K562 (cell line): ENCODE measurements at regions not wholly inside any gene's neighbourhood (a gene's known extent, or its start where the extent isn't known, plus 50 kb on each side); places are given as distances from the start of the nearest gene placed in this dataset.
A peak's percentile ranks its signal among the peaks of the same experiment; 100 is the strongest.

Experiments used
- ATAC-seq: fragments of 200-7000 bp; cut with Tn5 transposase; 3 replicates; pipeline ENCODE4 v1.9.1; 2020; ENCODE audit warnings: moderate library complexity
- BruUV-seq: library from RNA; stranded (reverse); fragments of 400-500 nt; replicated peaks from 2 replicates; lab custom pipeline; 2021; lab: Mats Ljungman, UMichigan
- CTCF ChIA-PET: fragments of 300-600 bp; formaldehyde crosslinking; extraction: SDS; loops from one replicate; lab custom pipeline; 2021; ENCODE audit warnings: low intra/inter-chr PET ratio; lab: Yijun Ruan, JAX
- POLR2A ChIA-PET: fragments of 300-600, 350-650 bp; sonication (Branson Sonifier 250); formaldehyde crosslinking; extraction: SDS; loops from one replicate; lab custom pipeline; 2021; ENCODE audit warnings: antibody characterized with exemption, inconsistent platforms; lab: Yijun Ruan, JAX
- DNase-seq, 4 experiments: peaks; one replicate each; pipeline versions ENCODE4 v3.0.0 to v3.0.0-alpha.2; 2011 to 2018; ENCODE audit warnings: low spot score in 3 of 4, mixed read lengths in 3 of 4; ENCODE audit errors: extremely low read depth in 1 of 4
- FAIRE-seq: peaks from 2 replicates; lab custom pipeline; 2011; peaks lifted over from hg19 to GRCh38; lab: Jason Lieb, UNC
- H2AFZ ChIP-seq: 2 replicates; pipeline ENCODE4 v1.6.0; 2011; ENCODE audit warnings: low read depth, low read length, control low read depth, inconsistent platforms
- H3K27ac ChIP-seq: fragments of 200-600 bp; 3 replicates; pipeline ENCODE4 v1.8.0; 2011; ENCODE audit warnings: low read depth, mild to moderate bottlenecking, control low read depth, inconsistent platforms, low read length, moderate library complexity, mixed read lengths; ENCODE audit errors: extremely low read depth
- H3K27me3 ChIP-seq, 2 experiments: fragments of 300-600 bp in 1 of 2; 2 replicates in 1 of 2; 3 replicates in 1 of 2; pipeline versions ENCODE4 v1.6.0 to v1.8.0; 2011; ENCODE audit warnings: inconsistent platforms in 2 of 2, low read length in 2 of 2, mild to moderate bottlenecking in 1 of 2, mixed read lengths in 1 of 2, moderate library complexity in 1 of 2; ENCODE audit not compliant: control insufficient read depth in 2 of 2, insufficient read depth in 2 of 2
- H3K36me3 ChIP-seq: fragments of 300-600 bp; 3 replicates; pipeline ENCODE4 v1.8.0; 2011; ENCODE audit warnings: mild to moderate bottlenecking, low read length, inconsistent platforms; ENCODE audit not compliant: control insufficient read depth, insufficient read depth
- H3K4me1 ChIP-seq, 2 experiments: fragments of 200-600 bp in 1 of 2; replicated peaks in 1 of 2; 2 replicates in 1 of 2; 3 replicates in 1 of 2; pipeline versions ENCODE4 v1.5.1 to v1.8.0; 2011; ENCODE audit warnings: inconsistent platforms in 2 of 2, low read length in 2 of 2, mild to moderate bottlenecking in 1 of 2, mixed read lengths in 1 of 2, moderate library complexity in 1 of 2; ENCODE audit not compliant: control insufficient read depth in 2 of 2, insufficient read depth in 2 of 2
- H3K4me2 ChIP-seq: 2 replicates; pipeline ENCODE4 v1.6.1; 2011; ENCODE audit warnings: low read length, control low read depth, inconsistent platforms, mixed read lengths; ENCODE audit not compliant: insufficient read depth
- H3K4me3 ChIP-seq: fragments of 200-600 bp; sonication (generic), shearing (Covaris generic); 2 replicates; pipeline ENCODE4 v1.5.1; 2016; ENCODE audit warnings: control low read depth, inconsistent platforms
- H3K79me2 ChIP-seq: fragments of 200-600 bp; 3 replicates; pipeline ENCODE4 v1.8.0; 2011; ENCODE audit warnings: low read length, inconsistent platforms; ENCODE audit not compliant: control insufficient read depth, insufficient read depth
- H3K9ac ChIP-seq, 2 experiments: 2 replicates each; pipeline versions ENCODE4 v1.6.0 to v1.6.1; 2011; ENCODE audit warnings: low read depth in 2 of 2, low read length in 2 of 2, control low read depth in 1 of 2, inconsistent platforms in 1 of 2, mild to moderate bottlenecking in 1 of 2, mixed read lengths in 1 of 2; ENCODE audit not compliant: insufficient read depth in 1 of 2
- H3K9me1 ChIP-seq: one replicate; pipeline ENCODE4 v1.6.0; 2011; ENCODE audit warnings: inconsistent platforms, mild to moderate bottlenecking, low read length, moderate library complexity; ENCODE audit not compliant: control insufficient read depth, insufficient read depth
- H3K9me3 ChIP-seq: replicated peaks from 2 replicates; pipeline ENCODE4 v1.5.1; 2011; ENCODE audit warnings: low read depth, low read length, inconsistent platforms; ENCODE audit not compliant: control insufficient read depth, insufficient read depth
- H4K20me1 ChIP-seq: replicated peaks from 2 replicates; pipeline ENCODE4 v1.6.1; 2011; ENCODE audit warnings: low read length, inconsistent platforms, mixed read lengths; ENCODE audit not compliant: control insufficient read depth, insufficient read depth
- NR4A1 ChIP-seq, 2 experiments: fragments of 250-450 bp in 1 of 2; fragments of 450-650 bp in 1 of 2; sonication (Bioruptor Pico) in 1 of 2; IDR thresholded peaks; 2 replicates each; pipeline versions ENCODE4 v1.4.0 to v1.6.1; 2016 to 2020; ENCODE audit warnings: mild to moderate bottlenecking in 2 of 2, missing compliant biosample characterization in 1 of 2, missing genetic modification characterization in 1 of 2, moderate library complexity in 1 of 2
- ZKSCAN3 ChIP-seq: fragments of 250-450 bp; sonication (Bioruptor Pico); IDR thresholded peaks from 2 replicates; pipeline ENCODE4 v1.4.0; 2020
- WGBS: fragments of 100-300 bp; shearing (Covaris generic); methylation state at CpG from one replicate; pipeline ENCODE4 v1.1.6; 2016; ENCODE audit warnings: low coverage, mixed read lengths; ENCODE audit not compliant: insufficient coverage; ENCODE audit errors: missing lambda C conversion rate; 5-methylcytosine and 5-hydroxymethylcytosine counted together
- in situ Hi-C: fragments of 300-500 bp; cut with MboI; formaldehyde crosslinking; loops from 4 replicates; pipeline ENCODE4 v1.15.0; 2018; ENCODE audit warnings: inconsistent platforms, mixed read lengths
- intact Hi-C: fragments of 100-400 bp; cut with micrococcal nuclease; formaldehyde crosslinking; loops from 2 replicates; pipeline ENCODE4 v1.14.2; 2022
- TF ChIP-seq, protein P1 (sequence below): IDR thresholded peaks from 2 replicates; pipeline ENCODE4 v1.6.1; 2016; ENCODE audit warnings: missing genetic modification characterization, missing compliant biosample characterization
- TF ChIP-seq, protein P2 (sequence below), 2 experiments: IDR thresholded peaks in 1 of 2; conservative IDR thresholded peaks in 1 of 2; 2 replicates each; pipeline ENCODE4 v1.6.1; 2016; ENCODE audit warnings: low read depth in 2 of 2, mild to moderate bottlenecking in 1 of 2, missing compliant biosample characterization in 1 of 2, missing genetic modification characterization in 1 of 2, moderate library complexity in 1 of 2
- TF ChIP-seq, protein P3 (sequence below): fragments of 450-650 bp; IDR thresholded peaks from 2 replicates; pipeline ENCODE4 v1.6.1; 2016

- no peaks in the 10 kb centered on the region for H3K9me1 ChIP-seq
- ChIA-PET POLR2A (interaction anchor here (0.6 kb wide), 2 partner anchors 113 to 528 kb away, joined by 3 read pairs; no protein-coding TSS in a partner anchor), CTCF (no interaction called here)
- H3K4me1 ChIP-seq, result peaks cover 0 to 4% of the 10 kb centered on the region in 2 experiments; a peak in 1 of 5 replicates
- in situ Hi-C loops, result no loop called here
- ATAC-seq (peak; percentile 21; the same call in 1 of the 3 replicates), DNase-seq (no peak), FAIRE-seq (no peak)
- H3K27me3 ChIP-seq, result peaks cover 22 to 53% of the 10 kb centered on the region in 2 experiments
- H3K36me3 ChIP-seq, result no peaks in the 10 kb centered on the region
- WGBS, result 25% methylated on average over 9 of the region's 9 CpGs
- intact Hi-C loops, result no loop called here
- no peak overlapping the region for H3K9ac ChIP-seq
- H3K9me3 ChIP-seq, result no peaks in the 10 kb centered on the region
- no peaks in the 10 kb centered on the region; the same call in 1 of the 2 replicates for H4K20me1 ChIP-seq
- H2AFZ ChIP-seq, result no peak overlapping the region
- no TSS peak for BruUV-seq
- H3K27ac ChIP-seq, result no peak overlapping the region
- H3K4me3 ChIP-seq, result no peak overlapping the region
- no peak for TF ChIP-seq NR4A1 (CRISPR knock-in tag; IDR thresholded peaks at IDR 0.05)
- no peak for TF ChIP-seq NR4A1 (tag; IDR thresholded peaks at IDR 0.05)
- TF ChIP-seq, protein P1, sequence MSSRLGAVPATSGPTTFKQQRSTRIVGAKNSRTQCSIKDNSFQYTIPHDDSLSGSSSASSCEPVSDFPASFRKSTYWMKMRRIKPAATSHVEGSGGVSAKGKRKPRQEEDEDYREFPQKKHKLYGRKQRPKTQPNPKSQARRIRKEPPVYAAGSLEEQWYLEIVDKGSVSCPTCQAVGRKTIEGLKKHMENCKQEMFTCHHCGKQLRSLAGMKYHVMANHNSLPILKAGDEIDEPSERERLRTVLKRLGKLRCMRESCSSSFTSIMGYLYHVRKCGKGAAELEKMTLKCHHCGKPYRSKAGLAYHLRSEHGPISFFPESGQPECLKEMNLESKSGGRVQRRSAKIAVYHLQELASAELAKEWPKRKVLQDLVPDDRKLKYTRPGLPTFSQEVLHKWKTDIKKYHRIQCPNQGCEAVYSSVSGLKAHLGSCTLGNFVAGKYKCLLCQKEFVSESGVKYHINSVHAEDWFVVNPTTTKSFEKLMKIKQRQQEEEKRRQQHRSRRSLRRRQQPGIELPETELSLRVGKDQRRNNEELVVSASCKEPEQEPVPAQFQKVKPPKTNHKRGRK, result no peak
- TF ChIP-seq ZKSCAN3, result no peak
- TF ChIP-seq, protein P2, sequence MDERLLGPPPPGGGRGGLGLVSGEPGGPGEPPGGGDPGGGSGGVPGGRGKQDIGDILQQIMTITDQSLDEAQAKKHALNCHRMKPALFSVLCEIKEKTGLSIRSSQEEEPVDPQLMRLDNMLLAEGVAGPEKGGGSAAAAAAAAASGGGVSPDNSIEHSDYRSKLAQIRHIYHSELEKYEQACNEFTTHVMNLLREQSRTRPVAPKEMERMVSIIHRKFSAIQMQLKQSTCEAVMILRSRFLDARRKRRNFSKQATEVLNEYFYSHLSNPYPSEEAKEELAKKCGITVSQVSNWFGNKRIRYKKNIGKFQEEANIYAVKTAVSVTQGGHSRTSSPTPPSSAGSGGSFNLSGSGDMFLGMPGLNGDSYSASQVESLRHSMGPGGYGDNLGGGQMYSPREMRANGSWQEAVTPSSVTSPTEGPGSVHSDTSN (CRISPR knock-in tag; IDR thresholded peaks at IDR 0.05; ENCODE audit: low read depth), result no peak
- TF ChIP-seq, protein P2 (tag; conservative IDR thresholded peaks at IDR 0.05; ENCODE audit: low read depth), result no peak
- TF ChIP-seq, protein P3, sequence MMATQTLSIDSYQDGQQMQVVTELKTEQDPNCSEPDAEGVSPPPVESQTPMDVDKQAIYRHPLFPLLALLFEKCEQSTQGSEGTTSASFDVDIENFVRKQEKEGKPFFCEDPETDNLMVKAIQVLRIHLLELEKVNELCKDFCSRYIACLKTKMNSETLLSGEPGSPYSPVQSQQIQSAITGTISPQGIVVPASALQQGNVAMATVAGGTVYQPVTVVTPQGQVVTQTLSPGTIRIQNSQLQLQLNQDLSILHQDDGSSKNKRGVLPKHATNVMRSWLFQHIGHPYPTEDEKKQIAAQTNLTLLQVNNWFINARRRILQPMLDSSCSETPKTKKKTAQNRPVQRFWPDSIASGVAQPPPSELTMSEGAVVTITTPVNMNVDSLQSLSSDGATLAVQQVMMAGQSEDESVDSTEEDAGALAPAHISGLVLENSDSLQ, result peak; percentile 76
- H3K4me2 ChIP-seq, result no peak overlapping the region
- H3K79me2 ChIP-seq, result no peaks in the 10 kb centered on the region
Observed at GRCh38 chr5:171528036-171528435, 108.6 kb downstream of the FGF18 start.
